ENCODE measurements at regions not wholly inside any gene's neighbourhood (a gene's known extent, or its start where the extent isn't known, plus 50 kb on each side); places are given as distances from the start of the nearest gene placed in this dataset.
A peak's percentile ranks its signal among the peaks of the same experiment; 100 is the strongest.

DNA sequence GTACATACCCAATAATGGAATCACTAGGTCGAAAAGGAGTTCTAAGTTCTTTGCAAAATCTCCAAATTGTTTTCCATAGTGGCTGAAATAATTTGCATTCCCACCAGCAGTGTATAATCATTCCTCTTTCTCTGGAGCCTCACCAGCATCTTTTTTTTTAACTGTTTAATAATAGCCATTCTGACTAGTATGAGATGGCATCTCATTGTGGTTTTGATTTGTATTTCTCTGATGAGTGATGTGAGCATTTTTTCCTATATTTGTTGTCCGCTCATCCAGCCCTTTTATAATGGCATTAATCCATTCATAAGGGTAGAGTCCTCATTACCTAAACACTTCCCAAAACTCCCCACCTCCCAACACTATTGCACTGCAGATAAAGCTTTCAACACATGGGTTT, 278.3 kb downstream of the SEC23A start:
- DNase-seq (ENCODE audit: low read depth) (peak; percentile 23), FAIRE-seq (no peak)
- no peaks in the 10 kb centered on the region for H4K20me1 ChIP-seq (ENCODE audit: insufficient read depth, low read length)
- no peaks in the 10 kb centered on the region for H3K9me3 Mint-ChIP-seq (ENCODE audit: unreplicated experiment)
- H3K36me3 ChIP-seq (ENCODE audit: insufficient read depth, low read length), result no peaks in the 10 kb centered on the region
- H3K79me2 ChIP-seq (ENCODE audit: insufficient read depth, low read length), result no peaks in the 10 kb centered on the region
- no peaks in the 10 kb centered on the region for H3K36me3 Mint-ChIP-seq (ENCODE audit: low read depth, unreplicated experiment)
- H3K9me3 ChIP-seq (ENCODE audit: insufficient read depth, low read depth, low read length), result no peaks in the 10 kb centered on the region
- no peak overlapping the region for H3K27ac ChIP-seq (ENCODE audit: low read depth, low read length)
- H3K27ac Mint-ChIP-seq (ENCODE audit: unreplicated experiment), result no peak overlapping the region
- H3K27me3 Mint-ChIP-seq (ENCODE audit: low read depth, unreplicated experiment), result no peaks in the 10 kb centered on the region
- H2AFZ ChIP-seq (ENCODE audit: low read depth, low read length), result no peak overlapping the region
- no peak overlapping the region for H3K9ac ChIP-seq (ENCODE audit: low read length)
- no peaks in the 10 kb centered on the region for H3K4me1 ChIP-seq (ENCODE audit: insufficient read depth, low read length)
- no peak overlapping the region for H3K4me3 Mint-ChIP-seq (ENCODE audit: unreplicated experiment)
- H3K4me3 ChIP-seq (ENCODE audit: insufficient read depth, low read depth, low read length), result no peak overlapping the region
- H3K27me3 ChIP-seq (ENCODE audit: insufficient read depth, low read length), result no peaks in the 10 kb centered on the region
- peaks cover 4% of the 10 kb centered on the region for H3K4me1 Mint-ChIP-seq (ENCODE audit: low read depth, unreplicated experiment)
- TF ChIP-seq, protein P1, sequence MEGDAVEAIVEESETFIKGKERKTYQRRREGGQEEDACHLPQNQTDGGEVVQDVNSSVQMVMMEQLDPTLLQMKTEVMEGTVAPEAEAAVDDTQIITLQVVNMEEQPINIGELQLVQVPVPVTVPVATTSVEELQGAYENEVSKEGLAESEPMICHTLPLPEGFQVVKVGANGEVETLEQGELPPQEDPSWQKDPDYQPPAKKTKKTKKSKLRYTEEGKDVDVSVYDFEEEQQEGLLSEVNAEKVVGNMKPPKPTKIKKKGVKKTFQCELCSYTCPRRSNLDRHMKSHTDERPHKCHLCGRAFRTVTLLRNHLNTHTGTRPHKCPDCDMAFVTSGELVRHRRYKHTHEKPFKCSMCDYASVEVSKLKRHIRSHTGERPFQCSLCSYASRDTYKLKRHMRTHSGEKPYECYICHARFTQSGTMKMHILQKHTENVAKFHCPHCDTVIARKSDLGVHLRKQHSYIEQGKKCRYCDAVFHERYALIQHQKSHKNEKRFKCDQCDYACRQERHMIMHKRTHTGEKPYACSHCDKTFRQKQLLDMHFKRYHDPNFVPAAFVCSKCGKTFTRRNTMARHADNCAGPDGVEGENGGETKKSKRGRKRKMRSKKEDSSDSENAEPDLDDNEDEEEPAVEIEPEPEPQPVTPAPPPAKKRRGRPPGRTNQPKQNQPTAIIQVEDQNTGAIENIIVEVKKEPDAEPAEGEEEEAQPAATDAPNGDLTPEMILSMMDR (IDR thresholded peaks at IDR 0.05; ENCODE audit: insufficient read depth, low read depth, low read length), result no peak
- no peak for TF ChIP-seq EZH2 (IDR thresholded peaks at IDR 0.05; ENCODE audit: insufficient read depth, low read length)
- no peak overlapping the region for H3K4me2 ChIP-seq (ENCODE audit: low read length)

DNA sequence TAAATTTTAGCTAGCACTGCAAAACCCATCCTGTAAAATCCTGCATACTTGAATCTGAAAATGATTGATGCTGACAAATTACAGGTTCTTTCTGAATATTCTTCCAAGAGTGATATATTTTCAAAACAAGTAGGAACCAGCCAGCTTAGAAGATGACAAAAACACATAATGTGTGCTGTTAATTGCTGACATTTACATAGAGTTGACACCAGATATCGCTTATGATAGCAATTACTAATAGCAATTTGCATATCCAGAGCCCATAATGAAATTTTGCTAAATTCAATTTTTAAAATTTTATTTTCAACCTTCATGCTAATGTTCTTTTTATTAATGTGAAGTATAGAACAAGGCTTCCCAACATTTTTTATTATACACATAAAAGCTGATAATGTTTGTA, 284.5 kb downstream of the SEC23A start:
- Histone ChIP-seq H3K27me3 (ENCODE audit: insufficient read depth, low read length) (no peaks in the 10 kb centered on the region), H3K36me3 (ENCODE audit: insufficient read depth, low read length) (no peaks in the 10 kb centered on the region), H2AFZ (ENCODE audit: low read depth, low read length) (no peak overlapping the region), H4K20me1 (ENCODE audit: insufficient read depth, low read length) (no peaks in the 10 kb centered on the region), H3K9ac (ENCODE audit: low read length) (no peak overlapping the region), H3K27ac (ENCODE audit: low read depth, low read length) (no peak overlapping the region), H3K4me2 (ENCODE audit: low read length) (no peak overlapping the region), H3K79me2 (ENCODE audit: insufficient read depth, low read length) (no peaks in the 10 kb centered on the region), H3K4me1 (ENCODE audit: insufficient read depth, low read length) (no peaks in the 10 kb centered on the region), H3K9me3 (ENCODE audit: insufficient read depth, low read depth, low read length) (no peaks in the 10 kb centered on the region), H3K4me3 (ENCODE audit: insufficient read depth, low read depth, low read length) (no peak overlapping the region)
- H3K4me3 Mint-ChIP-seq (ENCODE audit: unreplicated experiment), result no peak overlapping the region
- DNase-seq (ENCODE audit: low read depth) (no peak), FAIRE-seq (no peak)
- TF ChIP-seq, protein P1 (IDR thresholded peaks at IDR 0.05; ENCODE audit: insufficient read depth, low read depth, low read length), result no peak
- no peak overlapping the region for H3K27ac Mint-ChIP-seq (ENCODE audit: unreplicated experiment)
- no peaks in the 10 kb centered on the region for H3K9me3 Mint-ChIP-seq (ENCODE audit: unreplicated experiment)
- no peaks in the 10 kb centered on the region for H3K4me1 Mint-ChIP-seq (ENCODE audit: low read depth, unreplicated experiment)
- H3K36me3 Mint-ChIP-seq (ENCODE audit: low read depth, unreplicated experiment), result no peaks in the 10 kb centered on the region
- no peaks in the 10 kb centered on the region for H3K27me3 Mint-ChIP-seq (ENCODE audit: low read depth, unreplicated experiment)

DNA sequence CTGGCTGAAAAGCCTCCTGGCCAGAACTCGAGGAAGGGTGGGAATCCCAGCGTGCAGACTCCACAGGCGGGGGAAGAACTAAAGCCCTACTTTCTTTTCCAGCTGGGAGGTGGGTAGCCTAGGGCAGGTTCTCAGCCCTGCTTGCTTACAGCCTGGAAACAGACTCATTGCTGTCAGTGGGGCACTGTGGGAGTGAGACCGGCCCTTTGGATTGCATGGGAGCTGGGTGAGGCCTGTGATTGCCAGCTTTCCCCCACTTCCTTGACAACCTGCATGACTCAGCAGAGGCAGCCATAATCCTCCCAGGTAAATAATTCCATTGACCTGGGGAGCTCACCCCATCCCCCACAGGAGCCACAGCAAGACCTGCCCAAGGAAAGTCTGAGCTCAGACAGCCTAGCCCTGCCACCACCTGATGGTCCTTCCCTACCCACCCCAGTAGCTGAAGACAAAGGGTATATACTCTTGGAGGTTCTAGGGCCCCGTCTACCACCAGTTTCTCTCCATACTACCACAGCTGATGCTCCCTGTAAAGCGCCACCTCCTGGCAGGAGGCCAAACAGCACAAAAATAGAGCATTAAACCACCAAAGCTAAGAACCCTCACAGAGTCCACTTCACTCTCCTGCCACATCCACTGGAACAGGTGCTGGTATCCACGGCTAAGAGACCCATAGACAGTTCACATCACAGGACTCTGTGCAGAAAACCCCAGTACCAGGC, 294.1 kb downstream of the SEC23A start:
- H3K4me1 ChIP-seq (ENCODE audit: insufficient read depth, low read length), result no peaks in the 10 kb centered on the region
- no peaks in the 10 kb centered on the region for H3K27me3 Mint-ChIP-seq (ENCODE audit: low read depth, unreplicated experiment)
- no peak overlapping the region for H3K27ac ChIP-seq (ENCODE audit: low read depth, low read length)
- H3K27me3 ChIP-seq (ENCODE audit: insufficient read depth, low read length), result no peaks in the 10 kb centered on the region
- no peak overlapping the region for H3K4me3 ChIP-seq (ENCODE audit: insufficient read depth, low read depth, low read length)
- H3K79me2 ChIP-seq (ENCODE audit: insufficient read depth, low read length), result no peaks in the 10 kb centered on the region
- H3K9ac ChIP-seq (ENCODE audit: low read length), result no peak overlapping the region
- H3K9me3 ChIP-seq (ENCODE audit: insufficient read depth, low read depth, low read length), result no peaks in the 10 kb centered on the region
- no peaks in the 10 kb centered on the region for H3K36me3 ChIP-seq (ENCODE audit: insufficient read depth, low read length)
- H3K27ac Mint-ChIP-seq (ENCODE audit: unreplicated experiment), result peak overlapping the region; percentile 6
- FAIRE-seq (no peak), DNase-seq (ENCODE audit: low read depth) (no peak)
- H3K36me3 Mint-ChIP-seq (ENCODE audit: low read depth, unreplicated experiment), result no peaks in the 10 kb centered on the region
- no peak overlapping the region for H3K4me3 Mint-ChIP-seq (ENCODE audit: unreplicated experiment)
- H4K20me1 ChIP-seq (ENCODE audit: insufficient read depth, low read length), result no peaks in the 10 kb centered on the region
- no peak overlapping the region for H2AFZ ChIP-seq (ENCODE audit: low read depth, low read length)
- H3K9me3 Mint-ChIP-seq (ENCODE audit: unreplicated experiment), result peaks cover 2% of the 10 kb centered on the region
- no peak for TF ChIP-seq EZH2 (IDR thresholded peaks at IDR 0.05; ENCODE audit: insufficient read depth, low read length)
- TF ChIP-seq, protein P1 (IDR thresholded peaks at IDR 0.05; ENCODE audit: insufficient read depth, low read depth, low read length), result no peak
- H3K4me2 ChIP-seq (ENCODE audit: low read length), result no peak overlapping the region
- H3K4me1 Mint-ChIP-seq (ENCODE audit: low read depth, unreplicated experiment), result no peaks in the 10 kb centered on the region
